HG02798 (cell line): ENCODE measurements at regions not wholly inside any gene's neighbourhood (a gene's known extent, or its start where the extent isn't known, plus 50 kb on each side); places are given as distances from the start of the nearest gene placed in this dataset.

Experiments
- ATAC-seq: cut with Tn5 transposase; IDR thresholded peaks from one replicate; pipeline ENCODE4 v1.9.1; 2021; ENCODE audit warnings: mild to moderate bottlenecking; ENCODE audit not compliant: unreplicated experiment, poor library complexity

GRCh38 chr1:56442290-56442877 lies 137.0 kb downstream of the PLPP3 start:
- no peak for ATAC-seq

GRCh38 chr1:56441601-56442000 lies 137.8 kb downstream of the PLPP3 start:
- ATAC-seq, result no peak

GRCh38 chr1:56439610-56440264 lies 139.6 kb downstream of the PLPP3 start:
- ATAC-seq, result no peak

- no peak for ATAC-seq
Measured at GRCh38 chr1:56438901-56439551, 140.3 kb downstream of the PLPP3 start.

- ATAC-seq, result no peak
Measured at GRCh38 chr1:56437959-56438358, 141.4 kb downstream of the PLPP3 start.

- ATAC-seq, result no peak
Measured at GRCh38 chr1:56436912-56437417, 142.4 kb downstream of the PLPP3 start.

- no peak for ATAC-seq
Measured at GRCh38 chr1:56436296-56436695, 143.1 kb downstream of the PLPP3 start.

GRCh38 chr1:56435434-56436262 lies 143.7 kb downstream of the PLPP3 start:
- ATAC-seq, result no peak

- ATAC-seq, result no peak
Measured at GRCh38 chr1:56434740-56435139, 144.6 kb downstream of the PLPP3 start.

- ATAC-seq, result no peak
Measured at GRCh38 chr1:56434025-56434424, 145.3 kb downstream of the PLPP3 start.

GRCh38 chr1:56433056-56433577 lies 146.2 kb downstream of the PLPP3 start:
- no peak for ATAC-seq

GRCh38 chr1:56432166-56432971 lies 147.0 kb downstream of the PLPP3 start:
- no peak for ATAC-seq

- no peak for ATAC-seq
Measured at GRCh38 chr1:56430141-56430839, 149.1 kb downstream of the PLPP3 start.

GRCh38 chr1:56429288-56429687 lies 150.1 kb downstream of the PLPP3 start:
- no peak for ATAC-seq

- ATAC-seq, result no peak
Measured at GRCh38 chr1:56426587-56427381, 152.6 kb downstream of the PLPP3 start.

GRCh38 chr1:56425494-56426037 lies 153.8 kb downstream of the PLPP3 start:
- no peak for ATAC-seq

GRCh38 chr1:56424744-56425493 lies 154.4 kb downstream of the PLPP3 start:
- ATAC-seq, result no peak
